ENCODE measurements at regions not wholly inside any gene's neighbourhood (a gene's known extent, or its start where the extent isn't known, plus 50 kb on each side); places are given as distances from the start of the nearest gene placed in this dataset.

DNA sequence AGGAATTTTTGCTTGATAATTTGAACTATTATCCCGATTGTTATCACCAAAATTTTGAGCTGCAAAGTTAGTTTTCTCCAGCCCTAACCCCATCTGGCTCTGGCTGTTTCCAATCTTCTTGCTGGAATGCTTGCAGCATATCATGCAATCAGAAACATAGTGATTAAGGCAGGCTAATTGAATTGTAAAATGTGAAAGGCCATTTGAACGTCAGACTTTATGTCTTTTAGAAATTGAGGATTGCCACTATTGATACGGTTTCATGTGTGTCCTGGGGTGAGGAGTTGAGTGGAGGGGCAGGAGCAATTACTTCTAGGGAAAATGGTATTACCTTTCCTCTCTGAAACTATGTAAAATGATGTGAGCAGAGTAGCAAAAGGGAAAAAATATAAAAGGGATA, 1674.5 kb upstream of the LRRTM1 start:
- Mint-ChIP-seq H3K4me3 (no peak overlapping the region), H3K27ac (no peak overlapping the region), H3K4me1 (no peaks in the 10 kb centered on the region), H3K27me3 (no peaks in the 10 kb centered on the region), H3K36me3 (ENCODE audit: low read depth) (no peaks in the 10 kb centered on the region), H3K9me3 (ENCODE audit: low read depth) (peaks cover 6% of the 10 kb centered on the region)
- ChIA-PET POLR2A (no interaction called here), CTCF (no interaction called here)
- DNase-seq: no peak
- intact Hi-C loops (cut with DNase I, micrococcal nuclease): no loop called here
- no peak for ATAC-seq

DNA sequence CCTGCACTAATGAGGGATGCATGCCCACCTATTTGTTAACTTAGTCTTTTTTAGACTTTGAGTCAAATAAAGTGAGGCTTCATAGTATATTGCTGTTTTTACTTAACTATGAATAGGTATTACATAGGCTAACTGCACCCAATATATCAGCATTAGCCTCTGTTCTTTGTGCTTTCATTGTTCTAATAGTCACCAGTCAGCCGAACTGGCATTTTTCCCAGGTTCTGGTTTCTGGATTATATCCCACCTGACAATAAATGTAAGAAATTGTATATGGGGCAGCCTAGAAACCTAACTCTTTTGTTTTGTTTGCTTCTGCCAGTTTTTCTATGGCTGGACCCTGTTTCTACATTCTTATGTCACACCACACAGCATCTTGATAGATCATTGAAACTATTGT, 1672.4 kb upstream of the LRRTM1 start:
- no peak overlapping the region for H3K4me3 Mint-ChIP-seq
- no peak for ATAC-seq
- ChIA-PET CTCF (no interaction called here), POLR2A (no interaction called here)
- H3K36me3 Mint-ChIP-seq (ENCODE audit: low read depth): no peaks in the 10 kb centered on the region
- no peak overlapping the region for H3K27ac Mint-ChIP-seq
- peaks cover 8% of the 10 kb centered on the region for H3K9me3 Mint-ChIP-seq (ENCODE audit: low read depth)
- H3K27me3 Mint-ChIP-seq: no peaks in the 10 kb centered on the region
- no peaks in the 10 kb centered on the region for H3K4me1 Mint-ChIP-seq
- DNase-seq: no peak
- intact Hi-C loops (cut with DNase I, micrococcal nuclease): no loop called here

DNA sequence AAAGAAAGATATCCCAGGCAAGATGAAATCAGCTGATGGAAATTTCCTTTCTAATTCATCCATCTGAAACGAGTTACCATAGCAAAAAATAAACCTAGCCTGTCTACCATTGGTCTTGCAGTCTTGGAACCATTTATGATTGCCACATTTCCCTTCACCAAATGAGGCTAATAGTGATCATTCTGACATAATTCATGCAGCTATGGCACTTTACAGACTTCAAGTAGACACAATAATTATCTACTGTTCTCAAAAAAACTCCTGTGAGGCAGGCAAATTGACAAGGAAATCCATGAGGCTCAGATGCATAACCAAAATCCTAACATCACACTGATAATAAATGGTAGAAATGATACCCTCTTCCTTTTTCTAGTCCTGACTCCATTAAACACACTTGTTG, 1669.7 kb upstream of the LRRTM1 start:
- ATAC-seq (no peak), DNase-seq (no peak)
- Mint-ChIP-seq H3K4me3 (no peak overlapping the region), H3K9me3 (ENCODE audit: low read depth) (peaks cover 7% of the 10 kb centered on the region), H3K27me3 (no peaks in the 10 kb centered on the region), H3K36me3 (ENCODE audit: low read depth) (no peaks in the 10 kb centered on the region), H3K4me1 (no peaks in the 10 kb centered on the region), H3K27ac (no peak overlapping the region)
- ChIA-PET POLR2A (no interaction called here), CTCF (no interaction called here)
- intact Hi-C loops (cut with DNase I, micrococcal nuclease): no loop called here

DNA sequence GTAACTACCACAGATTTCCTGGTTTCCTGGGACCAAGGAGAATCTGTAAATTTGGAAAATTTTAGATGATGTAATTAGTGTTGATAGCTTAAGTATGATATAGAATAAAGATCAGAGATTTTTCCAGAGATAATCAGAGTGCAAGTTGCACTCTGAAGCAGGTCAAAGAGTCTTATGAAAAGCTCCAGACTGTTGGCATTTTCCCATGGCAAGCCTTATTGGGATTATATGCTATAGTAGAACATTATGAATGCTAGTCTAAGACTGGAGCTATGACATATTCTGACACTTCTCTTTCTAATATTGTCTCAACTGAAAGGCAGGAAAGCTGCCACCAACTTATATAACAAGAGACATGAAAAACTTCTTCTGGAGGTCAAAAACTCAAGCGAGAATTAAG, 1638.3 kb upstream of the LRRTM1 start:
- Mint-ChIP-seq H3K27ac (no peak overlapping the region), H3K27me3 (no peaks in the 10 kb centered on the region), H3K36me3 (ENCODE audit: low read depth) (no peaks in the 10 kb centered on the region), H3K4me1 (no peaks in the 10 kb centered on the region), H3K4me3 (no peak overlapping the region), H3K9me3 (ENCODE audit: low read depth) (peaks cover 13% of the 10 kb centered on the region)
- intact Hi-C loops (cut with DNase I, micrococcal nuclease): no loop called here
- ChIA-PET CTCF (no interaction called here), POLR2A (no interaction called here)
- no peak for ATAC-seq
- no peak for DNase-seq

DNA sequence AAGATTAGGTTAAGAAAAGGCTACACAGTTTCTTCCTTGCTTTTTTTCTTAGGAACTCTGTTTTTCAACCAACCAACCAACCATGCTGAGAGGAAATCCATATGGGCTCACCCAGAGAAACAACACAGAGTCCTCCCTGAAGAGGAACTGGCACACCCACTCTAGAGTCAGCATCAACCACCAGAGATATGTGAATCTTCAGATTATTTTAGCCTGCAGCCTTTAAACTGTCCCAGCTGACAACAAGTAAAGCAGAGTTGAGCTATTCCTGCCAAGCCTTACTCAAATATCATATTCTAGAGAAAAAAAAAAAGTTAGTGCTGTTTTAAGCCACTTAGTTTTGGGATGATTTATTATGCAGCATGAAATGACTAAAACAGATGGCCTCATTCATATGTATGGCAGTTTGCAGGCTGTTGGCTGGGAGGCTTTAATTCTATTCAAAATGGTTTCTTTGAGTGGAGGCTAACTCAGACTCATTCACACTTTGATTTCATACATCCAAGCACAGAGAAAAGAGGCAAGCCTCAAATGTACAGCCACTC, 1637.7 kb upstream of the LRRTM1 start:
- Mint-ChIP-seq H3K9me3 (ENCODE audit: low read depth) (peaks cover 13% of the 10 kb centered on the region), H3K27me3 (no peaks in the 10 kb centered on the region), H3K27ac (no peak overlapping the region), H3K36me3 (ENCODE audit: low read depth) (no peaks in the 10 kb centered on the region), H3K4me1 (no peaks in the 10 kb centered on the region), H3K4me3 (no peak overlapping the region)
- CTCF ChIA-PET: no interaction called here
- DNase-seq (no peak), ATAC-seq (no peak)
- POLR2A ChIA-PET: no interaction called here
- intact Hi-C loops (cut with DNase I, micrococcal nuclease): no loop called here

DNA sequence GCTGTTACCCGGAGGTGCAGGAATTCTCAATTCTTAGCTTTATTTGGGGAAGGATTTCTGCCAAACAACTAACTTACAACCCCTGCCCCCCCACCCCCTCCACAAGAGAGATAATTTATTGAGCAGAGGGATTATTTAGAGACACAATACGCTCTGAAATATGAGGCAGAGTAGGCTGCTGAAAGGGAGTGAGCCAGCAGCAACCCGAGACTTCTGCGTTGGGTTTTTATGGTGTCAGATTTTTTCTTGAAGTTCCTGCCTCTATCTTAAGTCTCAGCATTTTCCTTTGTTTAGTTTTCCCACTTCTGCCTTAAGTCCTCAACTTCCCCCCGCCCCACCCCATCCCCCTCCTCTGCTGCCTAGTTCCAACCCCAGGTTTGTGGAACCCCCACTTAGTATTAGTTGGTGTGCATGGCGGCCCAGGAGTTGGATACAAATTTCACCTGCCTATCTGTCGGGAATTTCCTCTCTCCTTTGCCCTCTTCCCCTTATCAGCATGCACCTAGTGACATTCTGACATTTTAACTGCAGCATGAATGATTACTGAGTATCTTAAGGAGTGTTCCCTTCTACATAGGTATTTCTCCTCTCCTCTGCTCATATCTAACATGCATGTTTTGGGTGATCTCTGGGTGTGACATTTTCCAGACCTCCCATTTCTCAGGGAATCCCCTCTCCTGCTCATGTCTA, 1635.9 kb upstream of the LRRTM1 start:
- Mint-ChIP-seq H3K9me3 (ENCODE audit: low read depth) (peaks cover 10% of the 10 kb centered on the region), H3K4me1 (no peaks in the 10 kb centered on the region), H3K36me3 (ENCODE audit: low read depth) (no peaks in the 10 kb centered on the region), H3K4me3 (no peak overlapping the region), H3K27ac (no peak overlapping the region), H3K27me3 (no peaks in the 10 kb centered on the region)
- ChIA-PET POLR2A (no interaction called here), CTCF (interaction anchor here (0.7 kb wide), 1 partner anchor 38 kb away, joined by 3 read pairs; no protein-coding TSS in a partner anchor)
- DNase-seq (no peak), ATAC-seq (no peak)
- intact Hi-C loops (cut with DNase I, micrococcal nuclease): no loop called here

DNA sequence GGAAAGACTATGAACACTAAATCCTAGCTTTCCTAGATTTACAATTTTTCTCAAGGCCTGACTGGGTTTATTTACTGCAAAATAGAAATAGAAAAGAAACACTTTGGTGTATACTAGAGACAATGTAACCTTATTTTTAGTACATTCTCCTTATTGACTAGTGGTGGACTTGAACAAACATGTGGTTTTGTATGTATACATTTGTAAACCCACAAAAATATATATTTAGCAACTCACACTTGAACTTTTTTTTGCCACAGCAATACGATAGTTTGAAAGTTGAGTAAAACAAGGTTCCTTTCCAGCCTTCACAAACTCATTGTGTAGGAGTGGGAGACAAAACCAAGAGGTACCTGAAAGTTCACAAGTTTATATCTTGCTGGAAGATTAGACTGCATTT, 1633.4 kb upstream of the LRRTM1 start:
- Mint-ChIP-seq H3K27ac (no peak overlapping the region), H3K36me3 (ENCODE audit: low read depth) (no peaks in the 10 kb centered on the region), H3K4me1 (no peaks in the 10 kb centered on the region), H3K4me3 (no peak overlapping the region), H3K27me3 (no peaks in the 10 kb centered on the region), H3K9me3 (ENCODE audit: low read depth) (peaks cover 10% of the 10 kb centered on the region)
- no peak for DNase-seq
- POLR2A ChIA-PET: no interaction called here
- intact Hi-C loops (cut with DNase I, micrococcal nuclease): no loop called here
- CTCF ChIA-PET: no interaction called here
- no peak for ATAC-seq

DNA sequence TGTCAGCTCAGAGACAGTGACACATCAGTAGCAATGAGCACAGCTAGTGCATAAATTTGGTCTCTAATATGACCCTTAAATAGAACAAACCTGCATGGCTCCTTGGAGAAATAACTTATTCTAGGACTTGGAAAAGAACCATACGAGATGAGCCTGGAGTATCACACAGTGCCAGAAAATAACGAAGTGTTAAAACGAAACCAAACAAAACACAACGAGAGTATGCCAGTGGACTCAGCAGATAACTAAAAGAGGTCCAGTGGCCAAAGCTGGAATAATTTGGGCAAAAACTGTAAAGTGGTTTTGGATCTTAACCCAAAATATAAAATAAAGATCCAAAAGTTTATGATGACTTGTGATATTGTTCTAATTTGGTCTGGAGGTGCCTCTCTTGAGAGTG, 1599.0 kb upstream of the LRRTM1 start:
- Mint-ChIP-seq H3K4me3 (no peak overlapping the region), H3K27me3 (no peaks in the 10 kb centered on the region), H3K4me1 (no peaks in the 10 kb centered on the region), H3K36me3 (ENCODE audit: low read depth) (no peaks in the 10 kb centered on the region), H3K9me3 (ENCODE audit: low read depth) (peaks cover 12% of the 10 kb centered on the region), H3K27ac (no peak overlapping the region)
- CTCF ChIA-PET: no interaction called here
- DNase-seq: no peak
- POLR2A ChIA-PET: no interaction called here
- ATAC-seq: no peak
- intact Hi-C loops (cut with DNase I, micrococcal nuclease): no loop called here

DNA sequence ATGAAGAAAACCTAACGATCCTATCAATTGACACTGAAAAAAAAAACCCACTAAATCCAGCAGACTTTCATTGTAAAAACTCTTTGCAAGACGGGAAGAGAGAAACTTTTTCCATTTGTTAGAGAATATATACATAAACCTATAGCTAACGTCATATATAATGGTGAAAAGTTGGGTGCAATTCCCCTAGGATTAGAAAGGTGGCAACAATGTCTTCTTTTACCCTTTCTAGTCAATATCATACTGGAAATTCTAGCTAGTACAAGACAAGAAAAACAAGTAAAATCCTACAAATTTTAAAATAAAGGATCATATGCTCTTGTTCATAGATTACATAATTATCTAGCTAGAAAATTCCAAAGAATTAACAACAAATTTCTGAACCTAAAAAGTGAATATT, 1596.5 kb upstream of the LRRTM1 start:
- no peak overlapping the region for H3K27ac Mint-ChIP-seq
- POLR2A ChIA-PET: no interaction called here
- no peaks in the 10 kb centered on the region for H3K27me3 Mint-ChIP-seq
- H3K4me3 Mint-ChIP-seq: no peak overlapping the region
- H3K36me3 Mint-ChIP-seq (ENCODE audit: low read depth): no peaks in the 10 kb centered on the region
- DNase-seq (no peak), ATAC-seq (no peak)
- intact Hi-C loops (cut with DNase I, micrococcal nuclease): no loop called here
- H3K9me3 Mint-ChIP-seq (ENCODE audit: low read depth): peaks cover 20% of the 10 kb centered on the region
- H3K4me1 Mint-ChIP-seq: no peaks in the 10 kb centered on the region
- CTCF ChIA-PET: no interaction called here

DNA sequence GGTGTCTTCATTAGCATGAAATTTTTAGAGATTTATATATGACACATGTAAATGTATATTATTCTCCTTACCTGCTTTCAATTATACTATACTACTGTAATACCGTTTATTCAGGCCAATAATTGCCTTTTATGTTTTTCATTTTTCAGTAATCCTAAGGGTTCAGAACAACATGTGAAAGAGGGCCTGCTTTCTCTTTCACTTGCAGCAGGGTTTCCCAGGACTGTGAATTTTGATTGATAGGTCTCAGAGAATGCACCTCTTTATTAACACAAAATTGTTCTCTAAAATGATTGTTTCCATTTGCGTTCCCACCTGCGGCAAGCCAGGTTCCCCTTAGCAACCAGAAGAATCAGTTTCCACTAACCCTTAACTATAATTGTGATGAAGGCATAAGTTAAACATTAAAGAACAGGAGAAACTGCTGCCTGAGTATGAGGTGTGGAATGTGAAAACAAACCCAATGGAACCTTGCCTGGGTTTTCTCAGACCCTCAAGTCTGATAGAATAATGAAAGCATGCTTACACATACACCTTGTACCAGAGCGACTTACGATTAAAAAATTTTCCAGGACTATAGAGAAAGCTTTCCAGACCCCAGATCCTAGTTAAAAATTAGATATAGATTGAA, 1591.2 kb upstream of the LRRTM1 start:
- Mint-ChIP-seq H3K27ac (no peak overlapping the region), H3K4me3 (no peak overlapping the region), H3K9me3 (ENCODE audit: low read depth) (peaks cover 16% of the 10 kb centered on the region), H3K36me3 (ENCODE audit: low read depth) (no peaks in the 10 kb centered on the region), H3K27me3 (no peaks in the 10 kb centered on the region), H3K4me1 (no peaks in the 10 kb centered on the region)
- intact Hi-C loops (cut with DNase I, micrococcal nuclease): no loop called here
- ATAC-seq (no peak), DNase-seq (no peak)
- ChIA-PET CTCF (no interaction called here), POLR2A (no interaction called here)

DNA sequence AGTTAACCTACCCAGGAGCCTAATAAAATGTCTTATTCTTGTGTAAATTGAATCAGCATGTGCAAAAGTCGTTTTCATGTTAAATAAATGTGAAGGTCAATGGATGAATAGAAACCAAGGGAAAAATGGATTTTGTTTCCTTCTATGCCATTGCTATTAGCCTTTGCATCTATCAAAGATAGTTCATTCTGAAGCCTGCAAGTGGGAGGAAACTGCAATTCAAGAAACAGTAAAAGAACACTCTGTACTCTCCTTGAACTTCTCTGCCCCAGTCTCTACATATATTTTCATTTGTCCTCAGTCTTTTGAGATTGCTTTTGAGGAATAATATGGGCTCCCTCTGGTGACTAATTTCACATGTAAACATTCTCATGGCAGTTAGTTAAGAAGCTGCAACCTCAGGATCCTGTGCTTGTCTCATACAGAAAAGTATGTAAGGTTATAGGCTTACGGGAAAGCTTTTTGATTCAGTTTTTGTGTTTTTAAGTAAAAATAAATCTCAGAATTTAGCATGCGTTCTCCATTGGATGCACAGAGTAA, 1590.0 kb upstream of the LRRTM1 start:
- Mint-ChIP-seq H3K36me3 (ENCODE audit: low read depth) (no peaks in the 10 kb centered on the region), H3K4me1 (no peaks in the 10 kb centered on the region), H3K9me3 (ENCODE audit: low read depth) (peaks cover 19% of the 10 kb centered on the region), H3K4me3 (no peak overlapping the region), H3K27me3 (no peaks in the 10 kb centered on the region), H3K27ac (no peak overlapping the region)
- POLR2A ChIA-PET: no interaction called here
- no peak for ATAC-seq
- DNase-seq: no peak
- CTCF ChIA-PET: no interaction called here
- intact Hi-C loops (cut with DNase I, micrococcal nuclease): no loop called here

DNA sequence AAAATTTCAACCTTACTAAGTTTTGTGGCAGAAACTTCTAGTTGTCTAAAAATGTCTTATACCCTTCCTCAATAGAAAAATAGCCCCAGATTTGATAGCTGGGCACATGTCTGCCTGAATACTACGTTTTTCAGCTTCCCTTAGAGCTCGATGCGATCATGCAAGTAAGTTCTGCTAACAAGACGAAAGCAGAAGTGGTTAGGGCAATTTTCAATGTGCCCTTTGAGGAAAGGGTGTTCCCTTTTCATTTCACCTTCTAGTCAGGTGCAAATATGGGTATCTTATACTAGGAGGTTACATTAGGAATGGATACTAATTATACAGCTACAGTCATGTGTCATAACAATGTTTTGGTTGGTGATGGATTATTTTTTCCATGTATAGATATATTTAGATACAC, 1572.1 kb upstream of the LRRTM1 start:
- no peak overlapping the region for H3K27ac Mint-ChIP-seq
- intact Hi-C loops (cut with DNase I, micrococcal nuclease): no loop called here
- no peaks in the 10 kb centered on the region for H3K4me1 Mint-ChIP-seq
- H3K27me3 Mint-ChIP-seq: no peaks in the 10 kb centered on the region
- CTCF ChIA-PET: no interaction called here
- H3K9me3 Mint-ChIP-seq (ENCODE audit: low read depth): no peaks in the 10 kb centered on the region
- no peaks in the 10 kb centered on the region for H3K36me3 Mint-ChIP-seq (ENCODE audit: low read depth)
- H3K4me3 Mint-ChIP-seq: no peak overlapping the region
- POLR2A ChIA-PET: no interaction called here
- ATAC-seq (no peak), DNase-seq (no peak)

All from activated CD4-positive, alpha-beta T cell treated with anti-CD3 and anti-CD28 coated beads for 36 hours (primary cell).